HG02798 (cell line): ENCODE measurements at regions not wholly inside any gene's neighbourhood (a gene's known extent, or its start where the extent isn't known, plus 50 kb on each side); places are given as distances from the start of the nearest gene placed in this dataset.
"Not testable (repeated sequence)": the region's sequence is repeated elsewhere in the genome, so short reads cannot be mapped to it uniquely, and the experiment has no call there.

ENCODE experiments used
- ATAC-seq: cut with Tn5 transposase; IDR thresholded peaks from one replicate; pipeline ENCODE4 v1.9.1; 2021; ENCODE audit warnings: mild to moderate bottlenecking; ENCODE audit not compliant: unreplicated experiment, poor library complexity

DNA sequence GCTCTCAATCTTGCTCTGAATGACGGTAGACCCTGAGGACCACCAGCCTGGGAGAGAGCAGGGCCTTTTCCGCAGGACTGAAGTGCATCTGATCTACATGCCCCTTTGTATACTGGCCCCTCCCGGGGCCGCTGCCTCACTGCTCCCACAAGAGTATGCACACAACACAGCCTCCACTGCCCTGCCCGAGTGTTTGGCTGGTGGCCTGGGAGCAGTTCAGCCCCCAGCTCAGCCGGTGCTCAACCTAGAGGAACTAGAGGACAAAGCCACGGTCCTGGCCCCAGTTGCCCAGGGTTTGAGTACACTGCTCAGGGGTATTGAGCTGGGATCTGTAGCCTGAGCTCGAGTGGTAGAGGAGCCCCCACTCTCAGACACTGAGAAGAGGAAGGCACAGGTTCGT lies 118.9 kb upstream of the CAB39 start:
- ATAC-seq: no peak

DNA sequence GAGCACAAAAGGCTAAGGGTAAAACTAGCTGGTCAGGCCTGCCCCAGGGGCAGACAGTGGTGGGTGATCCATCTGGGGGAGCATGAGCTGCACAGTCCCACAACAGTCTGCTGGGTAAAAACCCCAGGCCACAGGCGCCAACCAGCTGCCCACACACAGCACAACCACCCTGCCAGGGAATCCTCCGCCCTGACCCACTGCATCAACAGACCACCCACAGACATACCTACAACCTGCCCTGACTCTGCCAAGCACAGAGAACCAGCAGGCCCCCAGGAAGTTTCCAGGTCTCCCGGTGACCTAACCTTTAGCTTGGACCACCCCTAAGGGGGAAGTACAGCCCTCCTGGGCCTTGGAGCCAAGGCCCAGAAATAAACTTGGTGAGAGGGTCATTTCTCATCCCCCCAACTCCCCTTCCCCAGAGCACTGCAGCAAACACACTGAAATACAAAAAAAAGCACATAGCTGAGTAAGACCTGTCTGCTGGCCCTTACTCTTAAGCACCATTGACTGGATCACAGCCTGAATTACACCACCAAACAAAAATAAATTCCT lies 118.3 kb upstream of the CAB39 start:
- ATAC-seq: no peak

DNA sequence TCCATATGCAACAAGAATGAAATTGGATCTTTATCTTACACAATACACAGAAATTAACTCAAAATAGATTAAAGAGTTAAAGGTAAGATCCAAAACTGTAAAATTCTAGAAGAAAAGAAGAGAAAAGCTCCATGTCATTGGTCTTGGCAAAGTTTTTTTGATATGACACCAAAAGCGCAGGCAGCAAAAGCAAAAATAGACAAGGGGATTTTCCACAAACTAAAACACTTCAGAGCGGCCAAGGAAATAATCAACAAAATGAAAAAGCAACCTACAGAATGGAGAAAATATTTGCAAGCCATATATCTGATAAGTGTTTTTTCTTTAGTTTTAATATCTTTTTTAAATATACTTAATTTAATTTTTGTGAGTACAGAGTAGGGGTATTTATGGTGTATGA lies 112.8 kb upstream of the CAB39 start:
- ATAC-seq: no peak

DNA sequence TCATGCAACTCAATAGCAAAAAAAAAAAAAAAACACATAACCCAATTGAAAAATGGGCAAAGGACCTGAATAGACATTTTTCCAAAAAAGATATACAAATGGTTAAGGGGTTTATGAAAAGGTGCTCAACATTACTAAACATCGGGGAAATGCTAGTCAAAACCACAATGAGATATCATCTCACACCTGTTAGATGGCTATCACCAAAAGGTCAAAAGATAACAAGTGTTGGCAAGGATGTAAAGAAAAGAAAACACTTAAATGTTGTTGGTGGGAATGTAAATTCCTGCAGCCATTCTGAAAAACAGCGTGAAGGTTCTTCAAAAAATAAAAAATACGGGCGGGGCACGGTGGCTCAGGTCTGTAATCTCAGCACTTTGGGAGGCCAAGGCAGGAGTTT lies 112.4 kb upstream of the CAB39 start:
- ATAC-seq: no peak

DNA sequence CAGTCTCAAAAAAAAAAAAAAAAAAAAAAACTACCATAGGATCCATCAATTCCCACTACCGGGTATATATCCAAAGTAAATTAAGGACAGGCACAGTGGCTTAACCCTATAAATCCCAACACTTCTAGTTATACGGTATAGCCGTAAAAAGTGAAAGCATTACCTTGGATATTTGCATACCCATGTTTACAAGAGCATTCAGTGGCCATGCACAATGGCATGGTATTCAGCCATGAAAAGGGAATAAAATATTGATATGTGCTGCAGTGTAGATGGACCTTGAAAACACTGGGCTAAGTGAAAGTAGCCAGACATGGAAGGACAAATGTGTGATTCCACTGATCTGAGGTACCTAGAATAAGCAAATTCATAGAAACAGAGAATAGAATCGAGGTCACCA lies 111.8 kb upstream of the CAB39 start:
- ATAC-seq: no peak

DNA sequence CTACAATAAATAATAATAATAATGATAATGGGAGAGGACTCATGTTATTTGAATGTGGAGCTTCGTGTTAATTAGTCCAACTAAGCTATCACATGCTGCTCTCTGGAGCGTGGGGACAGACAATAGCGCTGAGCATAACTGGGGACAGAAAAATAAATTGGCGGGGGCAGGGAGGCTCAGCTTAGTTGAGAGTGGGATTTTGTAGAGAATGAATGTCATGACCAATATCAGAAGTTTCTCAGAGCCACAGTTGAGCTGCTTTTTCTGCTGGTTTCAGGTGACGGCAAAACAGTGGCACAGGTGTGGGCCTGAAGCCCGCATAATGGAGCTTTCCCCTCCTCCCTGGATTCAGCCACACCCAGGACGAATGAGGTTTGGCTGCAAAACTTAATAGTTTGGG lies 111.1 kb upstream of the CAB39 start:
- peak; percentile 60 for ATAC-seq

DNA sequence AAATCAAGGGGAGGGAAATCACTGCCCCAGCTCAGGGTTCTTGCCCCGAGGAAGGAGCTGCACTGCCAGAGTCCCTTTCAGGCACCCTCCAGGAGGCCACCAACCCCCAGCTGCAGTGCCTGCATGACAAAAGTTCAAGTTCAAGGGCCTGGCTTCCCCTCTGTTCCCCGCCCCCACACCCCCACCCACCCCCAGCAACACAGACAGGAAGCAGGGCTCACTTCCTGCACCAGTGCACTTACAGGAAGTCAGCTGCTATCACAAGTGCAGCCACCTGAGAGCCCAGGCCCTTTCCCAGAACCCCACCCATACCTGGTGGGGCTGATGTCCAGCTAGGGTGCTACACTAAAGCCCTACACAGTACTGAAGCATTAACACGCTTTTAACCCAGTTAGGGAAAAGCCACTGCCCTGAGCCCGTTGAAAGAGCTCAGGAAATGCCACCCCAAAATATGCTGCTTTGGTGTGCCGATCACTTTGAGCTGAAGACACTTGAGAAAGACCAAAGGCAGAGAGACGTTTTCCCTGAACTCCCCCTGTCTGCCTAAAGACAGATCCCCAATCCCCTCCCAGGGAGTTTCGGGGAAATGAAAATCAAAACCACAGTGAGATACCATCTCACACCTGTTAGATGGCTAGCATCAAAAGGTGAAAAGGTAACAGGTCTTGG lies 109.9 kb upstream of the CAB39 start:
- peak; percentile 59 for ATAC-seq

DNA sequence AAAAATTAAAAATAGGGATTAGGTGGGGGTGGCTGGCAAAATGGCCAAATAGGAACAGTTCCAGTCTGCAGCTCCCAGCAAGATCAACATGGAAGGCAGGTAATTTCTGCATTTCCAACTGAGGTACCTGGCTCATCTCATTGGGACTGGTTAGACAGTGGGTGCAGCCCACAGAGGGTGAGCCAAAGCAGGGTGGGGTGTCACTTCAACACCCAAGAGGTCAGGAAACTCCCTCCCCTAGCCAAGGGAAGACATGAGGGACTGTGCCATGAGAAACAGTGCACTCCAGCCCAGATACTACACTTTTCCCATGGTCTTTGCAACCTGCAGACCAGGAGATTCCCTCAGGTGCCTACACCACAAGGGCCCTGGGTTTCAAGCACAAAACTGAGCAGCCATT lies 109.3 kb upstream of the CAB39 start:
- ATAC-seq: not testable (repeated sequence)

DNA sequence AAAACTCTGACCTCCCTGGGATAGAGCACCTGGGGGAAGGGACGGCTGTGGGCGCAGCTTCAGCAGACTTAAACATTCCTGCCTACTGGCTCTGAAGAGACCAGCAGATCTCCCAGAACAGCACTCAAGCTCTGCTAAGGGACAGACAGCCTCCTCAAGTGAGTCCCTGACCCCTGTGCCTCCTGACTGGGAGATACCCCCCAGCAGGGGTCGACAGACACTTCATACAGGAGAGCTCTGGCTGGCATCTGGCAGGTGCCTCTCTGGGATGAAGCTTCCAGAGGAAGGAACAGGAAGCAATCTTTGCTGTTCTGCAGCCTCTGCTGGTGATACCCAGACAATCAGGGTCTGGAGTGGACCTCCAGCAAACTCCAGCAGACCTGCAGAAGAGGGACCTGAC lies 108.5 kb upstream of the CAB39 start:
- ATAC-seq: not testable (repeated sequence)

DNA sequence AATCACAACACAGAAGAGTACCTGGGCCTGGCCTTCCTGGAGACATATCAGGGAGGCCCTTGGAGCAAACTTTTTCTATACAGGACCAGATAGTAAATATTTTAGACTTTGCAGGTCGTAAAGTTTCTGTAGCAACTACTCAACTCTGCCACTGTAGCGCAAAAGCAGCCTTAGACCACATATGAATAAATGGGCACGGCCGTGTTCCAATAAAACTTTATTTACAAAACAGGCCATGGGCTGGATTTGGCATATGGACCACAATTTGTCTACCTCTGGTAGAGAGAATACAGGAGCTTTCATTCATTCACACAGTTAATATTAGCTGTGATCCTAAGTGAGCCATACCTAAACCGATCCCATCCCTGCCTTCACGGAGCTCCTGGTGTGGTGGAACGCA lies 98.6 kb upstream of the CAB39 start:
- no peak for ATAC-seq

DNA sequence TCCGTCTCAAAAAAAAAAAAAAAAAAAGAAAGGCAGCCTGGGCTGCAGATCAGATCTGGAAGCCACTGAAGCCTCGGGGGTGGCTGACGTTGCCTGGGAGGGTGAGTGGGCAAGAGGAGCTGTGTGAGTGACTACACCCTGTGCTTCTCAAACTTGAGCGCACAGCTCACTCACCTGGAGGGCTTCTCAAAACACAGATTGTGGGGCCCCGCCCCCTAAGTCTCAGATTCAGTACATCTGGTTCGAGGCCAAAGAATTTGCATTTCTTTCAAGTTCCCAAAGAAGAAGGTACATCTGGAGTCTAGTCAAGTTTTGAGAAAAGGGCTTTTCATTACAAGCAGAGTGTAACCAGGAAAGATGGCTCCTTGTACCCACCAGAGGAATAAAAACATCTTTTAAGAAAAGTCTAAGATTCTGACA lies 97.7 kb upstream of the CAB39 start:
- ATAC-seq: peak; percentile 89

DNA sequence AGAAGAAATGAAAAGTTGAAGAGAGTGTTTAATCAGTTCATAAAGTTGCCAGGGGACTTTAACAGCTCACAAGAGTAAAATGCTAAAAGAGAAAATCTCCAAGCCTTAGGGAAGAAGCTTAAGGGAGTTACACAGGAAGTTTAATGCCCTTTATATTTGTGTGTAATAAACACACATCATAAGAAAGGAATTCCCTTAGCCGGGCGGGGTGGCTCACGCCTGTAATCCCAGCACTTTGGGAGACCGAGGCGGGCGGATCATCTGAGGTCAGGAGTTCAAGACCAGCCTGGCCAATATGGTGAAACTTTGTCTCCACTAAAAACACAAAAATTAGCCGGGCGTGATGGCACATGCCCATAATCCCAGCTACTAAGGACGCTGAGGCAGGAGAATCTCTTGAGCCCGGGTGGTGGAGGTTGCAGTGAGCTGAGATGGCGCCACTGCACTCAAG lies 95.4 kb upstream of the CAB39 start:
- not testable (repeated sequence) for ATAC-seq

DNA sequence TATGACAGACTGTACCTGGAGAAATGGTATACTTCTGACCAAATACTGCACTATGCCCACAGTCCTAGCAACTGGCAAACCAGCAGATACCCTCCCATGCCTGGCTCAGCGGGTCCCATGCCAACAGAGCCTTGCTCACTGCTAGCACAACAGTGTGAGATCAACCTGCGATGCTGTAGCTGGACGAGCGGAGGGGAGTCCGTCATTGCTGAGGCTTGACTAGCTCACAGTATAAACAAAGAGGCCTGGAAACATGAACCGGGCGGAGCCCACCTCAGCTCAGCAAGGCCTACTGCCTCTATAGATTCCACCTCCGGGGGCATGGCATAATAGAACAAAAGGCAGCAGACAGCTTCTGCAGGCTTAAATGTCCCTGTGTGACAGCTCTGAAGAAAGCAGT lies 93.2 kb upstream of the CAB39 start:
- ATAC-seq: no peak

DNA sequence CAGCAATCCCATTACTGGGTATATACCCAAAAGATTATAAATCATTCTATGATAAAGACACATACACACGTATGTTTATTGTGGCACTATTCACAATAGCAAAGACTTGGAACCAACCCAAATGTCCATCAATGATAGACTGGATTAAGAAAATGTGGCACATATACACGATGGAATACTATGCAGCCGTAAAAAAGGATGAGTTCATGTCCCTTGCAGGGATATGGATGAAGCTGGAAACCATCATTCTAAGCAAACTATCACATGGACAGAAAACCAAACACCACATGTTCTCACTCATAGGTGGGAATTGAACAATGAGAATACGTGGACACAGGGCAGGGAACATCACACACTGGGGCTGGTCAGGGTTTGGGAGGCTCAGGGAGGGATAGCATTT lies 87.4 kb upstream of the CAB39 start:
- not testable (repeated sequence) for ATAC-seq

DNA sequence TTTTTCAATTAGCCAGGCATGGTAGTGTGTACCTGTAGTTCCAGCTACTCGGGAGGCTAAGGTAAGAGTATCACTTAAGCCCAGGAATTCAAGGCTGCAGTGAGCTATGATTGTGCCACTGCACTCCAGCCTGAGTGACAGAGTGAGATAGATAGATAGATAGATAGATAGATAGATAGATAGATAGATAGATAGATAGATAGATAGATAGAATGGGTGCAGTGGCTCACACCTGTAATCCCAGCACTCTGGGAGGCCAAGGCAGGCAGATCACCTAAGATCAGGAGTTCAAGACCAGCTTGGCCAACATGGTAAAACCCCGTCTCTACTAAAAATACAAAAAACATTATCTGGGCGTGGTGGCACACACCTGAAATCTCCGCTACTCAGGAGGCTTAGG lies 85.6 kb upstream of the CAB39 start:
- not testable (repeated sequence) for ATAC-seq

DNA sequence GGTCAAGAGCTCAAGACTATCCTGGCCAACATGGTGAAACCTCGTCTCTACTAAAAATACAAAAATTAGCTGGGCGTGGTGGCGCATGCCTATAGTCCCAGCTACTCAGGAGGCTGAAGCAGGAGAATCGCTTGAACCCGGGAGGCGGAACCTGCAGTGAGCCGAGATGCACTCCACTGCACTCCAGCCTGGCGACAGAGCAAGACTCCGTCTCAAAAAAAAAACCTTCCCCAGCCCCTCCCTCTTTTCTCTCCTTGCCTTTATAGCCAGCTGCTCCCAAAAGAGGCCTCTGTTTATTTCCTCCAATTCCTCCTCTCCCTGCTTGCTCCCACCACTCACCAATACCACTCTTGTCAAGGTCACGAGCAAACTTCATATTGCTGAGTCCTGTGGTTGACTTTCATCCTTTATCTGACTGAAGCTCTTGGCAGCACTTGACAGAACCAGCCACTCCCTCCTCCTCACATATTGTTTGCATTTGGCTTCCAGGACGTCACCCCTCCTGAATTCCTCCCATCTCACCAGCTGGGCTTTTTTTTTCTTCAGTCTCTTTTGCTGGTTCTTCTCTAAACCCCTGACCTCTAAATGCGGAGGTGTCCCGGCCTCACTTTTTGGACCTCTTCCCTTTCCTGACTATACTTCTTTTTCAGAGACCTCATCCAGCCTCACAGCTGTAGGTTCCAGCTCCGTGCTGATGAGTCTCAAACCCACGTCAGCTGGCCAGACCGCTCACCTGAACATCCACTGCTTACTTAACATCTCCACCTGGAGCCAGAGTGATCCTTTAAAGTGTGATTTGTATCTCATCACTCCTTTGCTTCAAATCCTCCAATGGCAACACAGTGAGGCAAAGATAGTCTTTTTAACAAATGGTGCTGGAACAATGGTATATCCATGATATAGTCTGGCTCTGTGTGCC lies 84.6 kb upstream of the CAB39 start:
- ATAC-seq: no peak

DNA sequence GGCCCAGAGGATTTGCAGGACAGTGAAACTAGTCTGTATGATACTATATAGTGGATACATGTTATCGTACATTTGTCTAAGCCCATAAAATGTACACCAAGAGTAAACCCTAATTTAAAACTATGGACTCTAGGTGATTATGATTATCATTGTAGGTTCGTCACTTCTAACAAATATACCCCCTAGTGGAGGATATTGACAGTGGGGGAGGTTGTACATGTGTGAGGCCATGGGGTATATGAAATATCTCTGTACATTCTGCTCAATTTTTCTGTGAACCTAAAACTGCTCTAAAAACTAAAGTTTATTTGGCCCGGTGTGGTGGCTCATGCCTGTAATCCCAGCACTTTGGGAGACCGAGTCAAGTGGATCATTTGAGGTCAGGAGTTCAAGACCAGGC lies 81.2 kb upstream of the CAB39 start:
- no peak for ATAC-seq

DNA sequence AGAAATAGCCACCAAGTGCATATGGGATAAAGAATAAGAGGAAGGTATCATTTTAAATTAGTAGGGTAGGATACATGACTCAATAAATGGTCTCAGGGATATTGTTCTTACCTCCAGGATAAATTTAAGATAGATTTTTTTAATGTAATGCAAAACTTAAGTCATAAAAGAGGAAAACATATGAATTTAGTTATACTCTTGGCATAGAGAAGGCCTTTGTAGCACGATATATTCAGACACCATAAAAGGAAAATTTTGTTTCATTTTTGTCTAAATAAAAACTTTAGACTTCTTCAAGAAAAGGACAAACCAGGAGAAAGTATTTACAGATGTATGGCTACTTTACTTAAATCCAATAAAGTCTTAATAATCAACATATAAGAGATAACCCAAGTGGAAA lies 78.5 kb upstream of the CAB39 start:
- ATAC-seq: no peak

DNA sequence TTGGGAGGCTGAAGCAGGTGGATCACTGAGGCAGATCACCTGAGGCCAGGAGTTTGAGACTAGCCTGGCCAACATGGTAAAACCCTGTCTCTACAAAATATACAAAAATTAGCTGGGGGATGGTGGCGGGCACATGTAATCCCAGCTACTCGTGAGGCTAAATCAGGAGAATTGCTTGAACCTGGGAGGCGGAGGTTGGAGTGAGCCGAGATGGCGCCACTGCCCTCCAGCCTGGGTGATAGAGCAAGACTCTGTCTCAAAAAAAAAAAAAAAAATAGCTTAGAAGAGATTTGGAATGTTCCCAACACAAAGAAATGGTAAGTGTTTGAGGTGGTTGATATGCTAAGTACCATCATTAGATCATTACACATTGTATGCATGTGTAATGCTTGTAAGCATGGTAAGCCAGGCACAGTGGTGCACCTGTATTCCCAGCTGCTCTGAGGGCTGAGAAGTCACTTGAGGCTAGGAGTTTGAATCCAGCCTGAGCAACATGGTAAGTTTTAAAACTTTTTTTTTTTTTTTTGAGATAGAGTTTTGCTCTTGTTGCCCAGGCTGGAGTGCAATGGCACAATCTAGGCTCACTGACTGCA lies 77.8 kb upstream of the CAB39 start:
- not testable (repeated sequence) for ATAC-seq

DNA sequence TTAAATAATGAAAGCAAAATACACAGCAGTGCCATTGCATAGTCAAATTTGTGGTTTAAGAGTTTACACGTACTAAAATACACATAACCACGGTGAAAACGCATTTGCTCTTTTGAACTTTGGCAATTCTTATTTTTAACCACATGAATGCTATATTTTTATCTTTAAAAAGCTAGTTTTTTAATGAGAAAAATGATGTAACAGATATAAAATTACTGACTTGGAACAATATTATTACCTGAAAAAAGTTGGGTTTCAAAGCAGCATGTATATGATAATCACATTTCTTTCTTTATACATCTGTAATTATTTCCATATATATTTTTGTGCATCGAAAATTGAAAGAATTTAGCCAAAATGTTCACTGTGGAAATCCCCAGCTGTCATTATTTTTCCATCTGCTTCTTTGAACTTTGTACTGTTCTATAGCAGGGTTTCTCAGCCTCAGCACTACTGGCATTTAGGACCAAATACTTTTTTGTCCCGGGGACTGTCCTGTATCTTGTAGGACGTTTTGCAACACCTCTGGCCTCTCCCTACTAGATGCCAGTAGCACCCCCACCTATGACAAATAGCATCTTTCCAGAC lies 75.9 kb upstream of the CAB39 start:
- ATAC-seq: peak; percentile 72

DNA sequence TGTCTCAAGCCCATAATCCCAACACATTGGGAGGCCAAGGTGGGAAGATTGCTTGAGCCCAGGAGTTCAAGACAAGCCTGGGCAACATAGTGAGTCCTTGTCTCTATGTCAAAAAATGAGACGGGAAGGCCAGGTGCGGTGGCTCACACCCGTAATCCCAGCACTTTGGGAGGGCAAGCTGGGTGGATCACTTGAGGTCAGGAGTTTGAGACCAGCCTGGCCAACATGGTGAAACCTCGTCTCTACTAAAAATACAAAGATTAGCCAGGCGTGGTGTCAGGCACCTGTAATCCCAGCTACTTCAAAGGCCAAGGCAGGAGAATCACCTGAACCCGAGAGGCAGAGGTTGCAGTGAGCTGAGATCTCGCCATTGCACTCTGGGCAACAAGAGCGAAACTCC lies 75.2 kb upstream of the CAB39 start:
- not testable (repeated sequence) for ATAC-seq
